ENCODE measurements at regions not wholly inside any gene's neighbourhood (a gene's known extent, or its start where the extent isn't known, plus 50 kb on each side); places are given as distances from the start of the nearest gene placed in this dataset.
"Not testable (repeated sequence)": the region's sequence is repeated elsewhere in the genome, so short reads cannot be mapped to it uniquely, and the experiment has no call there.

GRCh38 chr3:75341324-75342067 is 322.6 kb upstream of the FRG2C start:
- TF ChIP-seq ZFP3 (CRISPR knock-in tag; IDR thresholded peaks at IDR 0.05) = no peak
- no peak for TF ChIP-seq GLIS3 (CRISPR knock-in tag; IDR thresholded peaks at IDR 0.05)
- TF ChIP-seq PATZ1 (CRISPR knock-in tag; IDR thresholded peaks at IDR 0.05; ENCODE audit: borderline replicate concordance) = no peak
- TF ChIP-seq ESRRG (CRISPR knock-in tag; IDR thresholded peaks at IDR 0.05) = no peak
- no peak for TF ChIP-seq POU6F1 (CRISPR knock-in tag; IDR thresholded peaks at IDR 0.05; ENCODE audit: borderline replicate concordance, low read depth)
- TF ChIP-seq PPARA (CRISPR knock-in tag; IDR thresholded peaks at IDR 0.05; ENCODE audit: borderline replicate concordance) = no peak
- TF ChIP-seq CREB5 (CRISPR knock-in tag; IDR thresholded peaks at IDR 0.05; ENCODE audit: low read depth) = no peak
- no peak for ATAC-seq

GRCh38 chr3:75342425-75342824 is 321.7 kb upstream of the FRG2C start:
- TF ChIP-seq ZNF8 (CRISPR knock-in tag; IDR thresholded peaks at IDR 0.05) (no peak), GLIS3 (CRISPR knock-in tag; IDR thresholded peaks at IDR 0.05) (no peak), ARNTL (CRISPR knock-in tag; IDR thresholded peaks at IDR 0.05; ENCODE audit: borderline replicate concordance, low read depth) (no peak), TSHZ2 (CRISPR knock-in tag; IDR thresholded peaks at IDR 0.05) (no peak), OSR1 (CRISPR knock-in tag; IDR thresholded peaks at IDR 0.05) (no peak), CREB5 (CRISPR knock-in tag; IDR thresholded peaks at IDR 0.05; ENCODE audit: low read depth) (no peak), RARB (CRISPR knock-in tag; IDR thresholded peaks at IDR 0.05) (no peak), ISL1 (CRISPR knock-in tag; IDR thresholded peaks at IDR 0.05) (no peak), TOX (CRISPR knock-in tag; IDR thresholded peaks at IDR 0.05; ENCODE audit: borderline replicate concordance) (no peak), SNAI2 (CRISPR knock-in tag; IDR thresholded peaks at IDR 0.05) (no peak), ZNF565 (CRISPR knock-in tag; conservative IDR thresholded peaks at IDR 0.05; ENCODE audit: low read depth) (no peak), POU6F1 (CRISPR knock-in tag; IDR thresholded peaks at IDR 0.05; ENCODE audit: borderline replicate concordance, low read depth) (no peak), CSDC2 (CRISPR knock-in tag; IDR thresholded peaks at IDR 0.05) (no peak), TCF4 (CRISPR knock-in tag; IDR thresholded peaks at IDR 0.05; ENCODE audit: borderline replicate concordance) (no peak), ZFP3 (CRISPR knock-in tag; IDR thresholded peaks at IDR 0.05) (no peak)
- ATAC-seq = no peak

- ATAC-seq = not testable (repeated sequence)
These were observed 313.6 kb upstream of the FRG2C start for GRCh38 chr3:75350536-75350935.

- not testable (repeated sequence) for ATAC-seq
These were observed 301.9 kb upstream of the FRG2C start for GRCh38 chr3:75362086-75362784.

GRCh38 chr3:75372964-75373363 is 291.2 kb upstream of the FRG2C start:
- not testable (repeated sequence) for ATAC-seq

- not testable (repeated sequence) for ATAC-seq
These were observed 284.3 kb upstream of the FRG2C start for GRCh38 chr3:75379840-75380239.

All from SK-N-SH treated with all-trans-retinoic acid at 6 μM for 48 hours (cell line).